ENCODE measurements at regions not wholly inside any gene's neighbourhood (a gene's known extent, or its start where the extent isn't known, plus 50 kb on each side); places are given as distances from the start of the nearest gene placed in this dataset.
"Not testable (repeated sequence)": the region's sequence is repeated elsewhere in the genome, so short reads cannot be mapped to it uniquely, and the experiment has no call there.

- no peak for DNase-seq (ENCODE audit: low spot score)
These were observed 109.6 kb upstream of the SP4 start for GRCh38 chr7:21317966-21318915.

- no peak for DNase-seq (ENCODE audit: low spot score)
These were observed 109.0 kb upstream of the SP4 start for GRCh38 chr7:21318916-21319270.

GRCh38 chr7:21326241-21326640 lies 101.6 kb upstream of the SP4 start:
- no peak for DNase-seq (ENCODE audit: low spot score)

GRCh38 chr7:21326921-21327320 lies 101.0 kb upstream of the SP4 start:
- DNase-seq (ENCODE audit: low spot score) = no peak

- DNase-seq (ENCODE audit: low spot score) = no peak
These were observed 100.2 kb upstream of the SP4 start for GRCh38 chr7:21327422-21328409.

- DNase-seq (ENCODE audit: low spot score) = no peak
These were observed 97.3 kb upstream of the SP4 start for GRCh38 chr7:21330462-21331178.

GRCh38 chr7:21334906-21335305 lies 93.0 kb upstream of the SP4 start:
- DNase-seq (ENCODE audit: low spot score) = no peak

GRCh38 chr7:21336743-21337142 lies 91.1 kb upstream of the SP4 start:
- DNase-seq (ENCODE audit: low spot score) = no peak

- no peak for DNase-seq (ENCODE audit: low spot score)
These were observed 89.1 kb upstream of the SP4 start for GRCh38 chr7:21338728-21339164.

- not testable (repeated sequence) for DNase-seq (ENCODE audit: low spot score)
These were observed 83.0 kb upstream of the SP4 start for GRCh38 chr7:21344900-21345299.

GRCh38 chr7:21345361-21345760 lies 82.5 kb upstream of the SP4 start:
- DNase-seq (ENCODE audit: low spot score) = no peak

GRCh38 chr7:21346297-21346696 lies 81.6 kb upstream of the SP4 start:
- DNase-seq (ENCODE audit: low spot score) = no peak

- no peak for DNase-seq (ENCODE audit: low spot score)
These were observed 75.1 kb upstream of the SP4 start for GRCh38 chr7:21352540-21353387.

GRCh38 chr7:21353388-21353780 lies 74.5 kb upstream of the SP4 start:
- no peak for DNase-seq (ENCODE audit: low spot score)

GRCh38 chr7:21354284-21354683 lies 73.6 kb upstream of the SP4 start:
- DNase-seq (ENCODE audit: low spot score) = no peak

GRCh38 chr7:21355406-21355874 lies 72.4 kb upstream of the SP4 start:
- no peak for DNase-seq (ENCODE audit: low spot score)

- no peak for DNase-seq (ENCODE audit: low spot score)
These were observed 71.3 kb upstream of the SP4 start for GRCh38 chr7:21356616-21357015.

- DNase-seq (ENCODE audit: low spot score) = no peak
These were observed 70.5 kb upstream of the SP4 start for GRCh38 chr7:21357151-21358097.

GRCh38 chr7:21358648-21359047 lies 69.2 kb upstream of the SP4 start:
- no peak for DNase-seq (ENCODE audit: low spot score)

GRCh38 chr7:21359163-21359562 lies 68.7 kb upstream of the SP4 start:
- DNase-seq (ENCODE audit: low spot score) = no peak

Measured in GM03348 (cell line).